Esophagus (tissue), 2 donors: ENCODE measurements at regions not wholly inside any gene's neighbourhood (a gene's known extent, or its start where the extent isn't known, plus 50 kb on each side); places are given as distances from the start of the nearest gene placed in this dataset.
"Not testable (repeated sequence)": the region's sequence is repeated elsewhere in the genome, so short reads cannot be mapped to it uniquely, and the experiment has no call there.

Experiments used
- H3K27ac ChIP-seq, 2 donors: one replicate each; pipeline ENCODE4 v1.5.1; 2013; ENCODE audit warnings: low read depth in 2 of 2, mild to moderate bottlenecking in 2 of 2, inconsistent platforms in 1 of 2, low read length in 1 of 2, moderate library complexity in 1 of 2
- H3K27me3 ChIP-seq, 2 donors: one replicate each; pipeline ENCODE4 v1.6.1; 2013; ENCODE audit warnings: low read length in 2 of 2, control low read depth in 1 of 2, mild to moderate bottlenecking in 1 of 2; ENCODE audit not compliant: insufficient read depth in 2 of 2, control insufficient read depth in 1 of 2
- H3K36me3 ChIP-seq, 2 donors: one replicate each; pipeline ENCODE4 v1.6.1; 2013; ENCODE audit warnings: low read length in 1 of 2; ENCODE audit not compliant: control insufficient read depth in 2 of 2, insufficient read depth in 2 of 2
- H3K4me1 ChIP-seq, 2 donors: one replicate each; pipeline ENCODE4 v1.6.1; 2013; ENCODE audit warnings: low read length in 1 of 2; ENCODE audit not compliant: control insufficient read depth in 2 of 2, insufficient read depth in 2 of 2
- H3K4me3 ChIP-seq, 2 donors: one replicate each; pipeline ENCODE4 v1.5.1; 2013; ENCODE audit warnings: low read length in 2 of 2, mild to moderate bottlenecking in 2 of 2, low read depth in 1 of 2, moderate library complexity in 1 of 2
- H3K9me3 ChIP-seq, 2 donors: one replicate each; pipeline ENCODE4 v1.6.1; 2013; ENCODE audit warnings: mild to moderate bottlenecking in 2 of 2, low read depth in 1 of 2, low read length in 1 of 2, moderate library complexity in 1 of 2; ENCODE audit not compliant: control insufficient read depth in 2 of 2, insufficient read depth in 1 of 2
- WGBS, 2 donors: extraction: QIAGEN DNeasy Blood & Tissue Kit; methylation state at CpG; one replicate each; pipeline ENCODE4 v1.1.7; 2013; 5-methylcytosine and 5-hydroxymethylcytosine counted together
- donor health status: healthy with polysubstance abuse.
- donor health status: Bipolar disorder and iron deficiency.

DNA sequence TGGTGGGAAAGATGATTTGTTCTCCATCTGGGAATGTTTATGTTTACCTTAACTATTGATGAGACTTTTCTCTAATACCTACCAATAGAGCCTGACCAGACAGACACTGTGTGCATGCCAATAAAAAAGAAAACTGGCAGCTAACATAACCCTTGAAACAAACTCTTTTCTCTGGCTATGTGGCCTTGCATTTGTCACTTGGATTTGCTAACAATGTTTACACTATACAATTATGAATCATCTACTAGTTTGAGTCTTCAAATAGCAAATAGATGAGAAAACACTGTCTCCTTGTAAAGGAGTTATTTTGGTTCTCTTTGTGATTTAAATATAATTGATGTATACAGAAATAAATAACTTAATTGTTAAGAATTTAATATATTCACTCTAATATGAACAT, 273.1 kb downstream of the SEMA3D start:
- Histone ChIP-seq H3K27ac (no peak overlapping the region), H3K27me3 (no peaks in the 10 kb centered on the region), H3K4me3 (no peak overlapping the region), H3K9me3 (no peaks in the 10 kb centered on the region), H3K4me1 (no peaks in the 10 kb centered on the region), H3K36me3 (no peaks in the 10 kb centered on the region)

- Histone ChIP-seq H3K27ac (no peak overlapping the region), H3K36me3 (no peaks in the 10 kb centered on the region), H3K4me3 (no peak overlapping the region), H3K27me3 (no peaks in the 10 kb centered on the region), H3K4me1 (no peaks in the 10 kb centered on the region), H3K9me3 (no peaks in the 10 kb centered on the region)
- WGBS, 2 donors, result 56 to 62% methylated on average over 5 of the region's 5 CpGs
Observed at GRCh38 chr7:84912993-84913635, 273.7 kb downstream of the SEMA3D start.

- 84 to 86% methylated on average over 2 of the region's 2 CpGs for WGBS, 2 donors
- H3K36me3 ChIP-seq, result no peaks in the 10 kb centered on the region
- H3K27ac ChIP-seq, result no peak overlapping the region
- no peaks in the 10 kb centered on the region for H3K9me3 ChIP-seq
- no peak overlapping the region for H3K4me3 ChIP-seq
- no peaks in the 10 kb centered on the region for H3K27me3 ChIP-seq
- H3K4me1 ChIP-seq, result no peaks in the 10 kb centered on the region
Observed at GRCh38 chr7:84912537-84912936, 274.3 kb downstream of the SEMA3D start.

DNA sequence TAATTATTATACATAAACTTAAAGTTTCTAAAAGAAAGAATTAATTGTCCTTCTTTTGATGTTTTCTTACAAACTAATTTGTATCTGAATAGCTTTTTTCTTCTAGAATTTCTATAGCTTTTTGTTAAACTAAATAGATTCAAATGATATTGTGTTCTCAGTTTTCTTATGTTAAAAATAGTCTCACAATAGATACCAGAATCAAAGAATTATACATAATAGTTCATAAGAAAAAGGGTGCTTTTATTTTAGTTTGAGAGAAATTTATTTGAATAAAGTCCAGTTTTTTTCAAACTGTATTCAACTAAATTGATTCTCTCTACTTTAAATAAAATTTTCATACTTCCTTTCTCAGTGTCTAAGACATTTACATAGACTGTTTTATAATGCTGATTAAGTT, 274.8 kb downstream of the SEMA3D start:
- no peak overlapping the region for H3K4me3 ChIP-seq
- H3K9me3 ChIP-seq, result no peaks in the 10 kb centered on the region
- no peaks in the 10 kb centered on the region for H3K36me3 ChIP-seq
- no peak overlapping the region for H3K27ac ChIP-seq
- no peaks in the 10 kb centered on the region for H3K4me1 ChIP-seq
- no peaks in the 10 kb centered on the region for H3K27me3 ChIP-seq

GRCh38 chr7:84911077-84911476, 275.8 kb downstream of the SEMA3D start:
- H3K9me3 ChIP-seq, result no peaks in the 10 kb centered on the region
- no peak overlapping the region for H3K4me3 ChIP-seq
- no peaks in the 10 kb centered on the region for H3K36me3 ChIP-seq
- H3K27ac ChIP-seq, result no peak overlapping the region
- no peaks in the 10 kb centered on the region for H3K4me1 ChIP-seq
- 90 to 92% methylated on average over 4 of the region's 4 CpGs for WGBS, 2 donors
- H3K27me3 ChIP-seq, result no peaks in the 10 kb centered on the region

DNA sequence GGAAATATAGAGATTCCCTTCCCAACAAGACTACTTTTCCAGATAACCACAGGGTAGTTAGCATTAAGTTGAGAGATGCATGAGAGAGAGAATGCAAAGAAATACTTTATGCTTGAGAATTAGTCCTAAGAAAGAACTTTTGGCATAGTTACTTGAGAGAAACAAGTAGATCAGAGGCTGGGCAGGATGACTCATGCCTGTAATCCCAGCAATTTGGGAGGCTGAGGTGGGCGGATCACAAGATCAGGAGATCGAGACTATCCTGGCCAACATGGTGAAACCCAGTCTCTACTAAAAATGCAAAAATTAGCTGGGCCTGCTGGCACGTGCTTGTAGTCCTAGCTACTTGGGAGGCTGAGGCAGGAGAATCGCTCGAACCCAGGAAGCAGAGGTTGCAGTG, 276.5 kb downstream of the SEMA3D start:
- H3K36me3 ChIP-seq, H3K4me1 ChIP-seq, H3K4me3 ChIP-seq, H3K27me3 ChIP-seq, H3K27ac ChIP-seq, H3K9me3 ChIP-seq: not testable (repeated sequence)
- 75 to 87% methylated on average over 5 of the region's 5 CpGs for WGBS, 2 donors

GRCh38 chr7:84908196-84908793, 278.6 kb downstream of the SEMA3D start:
- H3K9me3 ChIP-seq, result no peaks in the 10 kb centered on the region
- H3K4me3 ChIP-seq, result no peak overlapping the region
- no peaks in the 10 kb centered on the region for H3K4me1 ChIP-seq
- H3K36me3 ChIP-seq, result no peaks in the 10 kb centered on the region
- H3K27me3 ChIP-seq, result no peaks in the 10 kb centered on the region
- H3K27ac ChIP-seq, result no peak overlapping the region

- Histone ChIP-seq H3K9me3 (no peaks in the 10 kb centered on the region), H3K4me1 (no peaks in the 10 kb centered on the region), H3K36me3 (no peaks in the 10 kb centered on the region), H3K27me3 (no peaks in the 10 kb centered on the region), H3K27ac (no peak overlapping the region), H3K4me3 (no peak overlapping the region)
- WGBS, 2 donors, result 79 to 85% methylated on average over 4 of the region's 4 CpGs
Observed at GRCh38 chr7:84906889-84907288, 280.0 kb downstream of the SEMA3D start.

DNA sequence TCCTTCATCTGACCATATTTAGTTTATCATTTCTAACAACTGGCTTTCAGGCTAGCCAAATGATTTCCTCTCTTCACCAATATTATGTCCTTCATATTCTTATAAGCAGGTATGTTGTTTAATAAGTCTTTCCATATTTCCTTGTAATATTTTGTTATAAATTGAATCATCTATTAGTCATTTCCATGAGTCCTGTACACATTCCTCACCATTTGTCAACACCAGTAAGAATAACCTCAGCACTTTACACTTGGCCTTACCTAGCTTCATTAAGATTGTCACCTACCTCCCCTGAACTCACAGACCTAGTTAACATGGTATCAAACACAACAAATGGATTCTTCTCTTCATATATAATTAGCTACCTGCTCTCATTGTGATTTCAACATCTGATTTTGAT, 282.3 kb downstream of the SEMA3D start:
- Histone ChIP-seq H3K9me3 (no peaks in the 10 kb centered on the region), H3K27me3 (no peaks in the 10 kb centered on the region), H3K36me3 (no peaks in the 10 kb centered on the region), H3K4me1 (no peaks in the 10 kb centered on the region), H3K4me3 (no peak overlapping the region), H3K27ac (no peak overlapping the region)

GRCh38 chr7:84901366-84901765, 285.5 kb downstream of the SEMA3D start:
- H3K4me1 ChIP-seq, result no peaks in the 10 kb centered on the region
- no peak overlapping the region for H3K4me3 ChIP-seq
- H3K9me3 ChIP-seq, result no peaks in the 10 kb centered on the region
- no peak overlapping the region for H3K27ac ChIP-seq
- no peaks in the 10 kb centered on the region for H3K27me3 ChIP-seq
- no peaks in the 10 kb centered on the region for H3K36me3 ChIP-seq
